ENCODE measurements at regions not wholly inside any gene's neighbourhood (a gene's known extent, or its start where the extent isn't known, plus 50 kb on each side); places are given as distances from the start of the nearest gene placed in this dataset.

GRCh38 chr5:56463944-56464571, 230.9 kb upstream of the ANKRD55 start:
- peaks cover 0 to 48% (median 37%) of the 10 kb centered on the region in 9 donors for H3K4me1 ChIP-seq
- H3K4me3 ChIP-seq, result no peak overlapping the region
- ATAC-seq (no peak), DNase-seq (no peak)
- no peaks in the 10 kb centered on the region for H3K9me3 ChIP-seq
- peak overlapping the region in 2 of 10 donors; percentile 53 to 64 for H3K27ac ChIP-seq
- TF ChIP-seq CTCF (IDR thresholded peaks at IDR 0.05), result no peak
- WGBS, 2 donors, result 91% methylated on average over 4 of the region's 4 CpGs
- H3K27me3 ChIP-seq, result no peaks in the 10 kb centered on the region
- no peaks in the 10 kb centered on the region for H3K36me3 ChIP-seq
- intact Hi-C loops (cut with DNase I), result loop anchor here in 1 of 10 donors (10.0 kb wide), 1 partner anchor 109 kb away; no protein-coding TSS in a partner anchor

GRCh38 chr5:56461584-56461983, 228.5 kb upstream of the ANKRD55 start:
- H3K27me3 ChIP-seq, result no peaks in the 10 kb centered on the region
- no peaks in the 10 kb centered on the region for H3K9me3 ChIP-seq
- no peak overlapping the region for H3K4me3 ChIP-seq
- peaks cover 2 to 66% (median 43%) of the 10 kb centered on the region in 9 donors for H3K4me1 ChIP-seq
- no peak for DNase-seq
- TF ChIP-seq CTCF (IDR thresholded peaks at IDR 0.05), result no peak
- H3K36me3 ChIP-seq, result no peaks in the 10 kb centered on the region
- intact Hi-C loops (cut with DNase I), result loop anchor here in 1 of 10 donors (10.0 kb wide), 1 partner anchor 107 kb away; no protein-coding TSS in a partner anchor
- no peak for ATAC-seq
- WGBS, 2 donors, result 73 to 98% methylated on average over 4 of the region's 4 CpGs
- peak overlapping the region in 3 of 10 donors; percentile 34 to 76 (median 46) for H3K27ac ChIP-seq

GRCh38 chr5:56460681-56461191, 227.6 kb upstream of the ANKRD55 start:
- ATAC-seq (peak in 5 of 8 donors; percentile 12 to 49 (median 41)), DNase-seq (no peak)
- no peaks in the 10 kb centered on the region for H3K27me3 ChIP-seq
- intact Hi-C loops (cut with DNase I), result loop anchor here in 1 of 10 donors (10.0 kb wide), 1 partner anchor 106 kb away; no protein-coding TSS in a partner anchor
- WGBS, 2 donors, result 37 to 43% methylated on average over 5 of the region's 5 CpGs
- H3K27ac ChIP-seq, result peak overlapping the region in 7 of 10 donors; percentile 13 to 76 (median 36)
- no peaks in the 10 kb centered on the region for H3K36me3 ChIP-seq
- TF ChIP-seq CTCF (IDR thresholded peaks at IDR 0.05), result no peak
- peaks cover 2 to 57% (median 34%) of the 10 kb centered on the region in 9 donors for H3K4me1 ChIP-seq
- no peaks in the 10 kb centered on the region for H3K9me3 ChIP-seq
- H3K4me3 ChIP-seq, result no peak overlapping the region

- Histone ChIP-seq H3K9me3 (no peaks in the 10 kb centered on the region), H3K27ac (peak overlapping the region in 6 of 10 donors; percentile 13 to 76 (median 41)), H3K36me3 (no peaks in the 10 kb centered on the region), H3K27me3 (no peaks in the 10 kb centered on the region), H3K4me3 (no peak overlapping the region), H3K4me1 (peaks cover 2 to 52% (median 29%) of the 10 kb centered on the region in 9 donors)
- 54 to 65% methylated on average over 2 of the region's 2 CpGs for WGBS, 2 donors
- DNase-seq (no peak), ATAC-seq (no peak)
- intact Hi-C loops (cut with DNase I), result loop anchor here in 1 of 10 donors (10.0 kb wide), 1 partner anchor 105 kb away; no protein-coding TSS in a partner anchor
- TF ChIP-seq CTCF (IDR thresholded peaks at IDR 0.05), result no peak
Measured at GRCh38 chr5:56460195-56460546, 227.0 kb upstream of the ANKRD55 start.

Measured in heart right ventricle (tissue), 16 donors.